ENCODE measurements at regions not wholly inside any gene's neighbourhood (a gene's known extent, or its start where the extent isn't known, plus 50 kb on each side); places are given as distances from the start of the nearest gene placed in this dataset.

DNA sequence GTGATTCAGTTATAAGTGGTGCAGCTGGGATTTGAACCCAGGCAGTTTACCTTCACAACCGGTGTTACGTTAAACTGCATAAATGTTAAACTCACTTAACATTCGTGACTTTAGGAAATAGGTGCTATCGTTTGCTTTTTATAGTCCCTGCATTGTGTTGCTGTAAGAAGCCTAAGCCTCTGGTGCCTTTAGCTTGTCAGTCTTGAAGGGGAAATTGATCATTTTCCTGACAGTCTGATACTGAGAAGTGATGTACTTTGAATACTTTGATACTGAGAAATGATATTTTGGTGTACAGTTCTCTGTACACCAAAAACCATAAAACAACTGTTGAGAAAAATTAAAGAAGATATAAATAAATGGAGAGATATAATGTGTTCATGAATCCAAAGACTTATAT is 52.5 kb upstream of the NEDD9 start:
- TF ChIP-seq EZH2 (IDR thresholded peaks at IDR 0.05; ENCODE audit: borderline replicate concordance, low read depth, low read length, severe bottlenecking) = no peak
- TF ChIP-seq, protein P1, sequence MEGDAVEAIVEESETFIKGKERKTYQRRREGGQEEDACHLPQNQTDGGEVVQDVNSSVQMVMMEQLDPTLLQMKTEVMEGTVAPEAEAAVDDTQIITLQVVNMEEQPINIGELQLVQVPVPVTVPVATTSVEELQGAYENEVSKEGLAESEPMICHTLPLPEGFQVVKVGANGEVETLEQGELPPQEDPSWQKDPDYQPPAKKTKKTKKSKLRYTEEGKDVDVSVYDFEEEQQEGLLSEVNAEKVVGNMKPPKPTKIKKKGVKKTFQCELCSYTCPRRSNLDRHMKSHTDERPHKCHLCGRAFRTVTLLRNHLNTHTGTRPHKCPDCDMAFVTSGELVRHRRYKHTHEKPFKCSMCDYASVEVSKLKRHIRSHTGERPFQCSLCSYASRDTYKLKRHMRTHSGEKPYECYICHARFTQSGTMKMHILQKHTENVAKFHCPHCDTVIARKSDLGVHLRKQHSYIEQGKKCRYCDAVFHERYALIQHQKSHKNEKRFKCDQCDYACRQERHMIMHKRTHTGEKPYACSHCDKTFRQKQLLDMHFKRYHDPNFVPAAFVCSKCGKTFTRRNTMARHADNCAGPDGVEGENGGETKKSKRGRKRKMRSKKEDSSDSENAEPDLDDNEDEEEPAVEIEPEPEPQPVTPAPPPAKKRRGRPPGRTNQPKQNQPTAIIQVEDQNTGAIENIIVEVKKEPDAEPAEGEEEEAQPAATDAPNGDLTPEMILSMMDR (IDR thresholded peaks at IDR 0.05; ENCODE audit: borderline replicate concordance, extremely low read depth, low read length, poor library complexity, severe bottlenecking) = no peak
